CD4-positive, CD25-positive, alpha-beta regulatory T cell (primary cell): ENCODE measurements at regions not wholly inside any gene's neighbourhood (a gene's known extent, or its start where the extent isn't known, plus 50 kb on each side); places are given as distances from the start of the nearest gene placed in this dataset.

Experiments used
- ATAC-seq, 2 donors: fragments of 150-1000 bp; cut with Tn5 transposase; one replicate each; pipeline ENCODE4 v1.10.0; 2021; ENCODE audit warnings: low read depth in 2 of 2, moderate number of reproducible peaks in 2 of 2, moderate library complexity in 1 of 2
- DNase-seq, 3 donors: peaks; one replicate each; pipeline versions ENCODE4 v3.0.0 to v3.0.0-alpha.2; 2012 to 2022; ENCODE audit warnings: mixed read lengths in 1 of 3
- H3K27ac ChIP-seq: one replicate; pipeline ENCODE4 v1.7.0; 2013; ENCODE audit warnings: mild to moderate bottlenecking, low read length; ENCODE audit not compliant: insufficient read depth, poor library complexity, severe bottlenecking
- H3K27me3 ChIP-seq: one replicate; pipeline ENCODE4 v1.7.0; 2013; ENCODE audit warnings: low read length; ENCODE audit not compliant: control insufficient read depth, insufficient read depth
- H3K36me3 ChIP-seq: one replicate; pipeline ENCODE4 v1.7.0; 2013; ENCODE audit warnings: mild to moderate bottlenecking, low read length, moderate library complexity; ENCODE audit not compliant: control insufficient read depth, insufficient read depth
- H3K4me1 ChIP-seq: 2 replicates; pipeline ENCODE4 v1.7.0; 2013; ENCODE audit warnings: mild to moderate bottlenecking, low read length; ENCODE audit not compliant: insufficient read depth, control insufficient read depth, poor library complexity, severe bottlenecking
- H3K4me3 ChIP-seq: one replicate; pipeline ENCODE4 v1.7.0; 2013; ENCODE audit warnings: low read depth, mild to moderate bottlenecking, low read length, moderate library complexity
- H3K9me3 ChIP-seq, 2 experiments: 1 replicate in 1 of 2; 2 replicates in 1 of 2; pipeline ENCODE4 v1.7.0; 2013; ENCODE audit warnings: low read length in 2 of 2, mild to moderate bottlenecking in 1 of 2, moderate library complexity in 1 of 2; ENCODE audit not compliant: control insufficient read depth in 2 of 2
- H3K27ac Mint-ChIP-seq, 3 donors: one replicate each; pipeline ENCODE4 v1.8.0; 2020 to 2022; ENCODE audit warnings: mild to moderate bottlenecking in 3 of 3, mixed read lengths in 3 of 3, moderate library complexity in 2 of 3
- H3K27me3 Mint-ChIP-seq: one replicate; pipeline ENCODE4 v1.8.0; 2022; ENCODE audit warnings: mild to moderate bottlenecking, mixed read lengths
- H3K36me3 Mint-ChIP-seq: one replicate; pipeline ENCODE4 v1.8.0; 2020; ENCODE audit warnings: mixed read lengths
- H3K4me1 Mint-ChIP-seq, 4 donors: one replicate each; pipeline ENCODE4 v1.8.0; 2020 to 2022; ENCODE audit warnings: mixed read lengths in 4 of 4, mild to moderate bottlenecking in 1 of 4
- H3K4me3 Mint-ChIP-seq, 4 donors: one replicate each; pipeline ENCODE4 v1.8.0; 2020 to 2022; ENCODE audit warnings: mild to moderate bottlenecking in 4 of 4, mixed read lengths in 4 of 4, moderate library complexity in 3 of 4
- H3K9me3 Mint-ChIP-seq, 7 donors: one replicate each; pipeline ENCODE4 v1.8.0; 2020 to 2022; ENCODE audit warnings: mixed read lengths in 7 of 7, mild to moderate bottlenecking in 3 of 7, moderate library complexity in 2 of 7

- H3K4me3 Mint-ChIP-seq, result no peak overlapping the region
- no peaks in the 10 kb centered on the region for H3K4me1 Mint-ChIP-seq
- H3K27me3 ChIP-seq, result no peaks in the 10 kb centered on the region
- no peaks in the 10 kb centered on the region for H3K4me1 ChIP-seq
- no peaks in the 10 kb centered on the region for H3K36me3 Mint-ChIP-seq
- H3K36me3 ChIP-seq, result no peaks in the 10 kb centered on the region
- H3K27ac ChIP-seq, result no peak overlapping the region
- no peak for ATAC-seq
- H3K27ac Mint-ChIP-seq, result no peak overlapping the region
- no peak overlapping the region for H3K4me3 ChIP-seq
- peaks cover 0 to 25% (median 5%) of the 10 kb centered on the region in 7 donors for H3K9me3 Mint-ChIP-seq
- H3K9me3 ChIP-seq, result no peaks in the 10 kb centered on the region
- no peaks in the 10 kb centered on the region for H3K27me3 Mint-ChIP-seq
- no peak for DNase-seq
Measured at GRCh38 chr14:53783256-53783655, 173.4 kb downstream of the BMP4 start.

GRCh38 chr14:53780051-53780555 is 176.5 kb downstream of the BMP4 start:
- H3K27me3 ChIP-seq, result no peaks in the 10 kb centered on the region
- H3K9me3 ChIP-seq, result no peaks in the 10 kb centered on the region
- Mint-ChIP-seq H3K9me3 (peaks cover 0 to 11% (median 3%) of the 10 kb centered on the region in 7 donors), H3K36me3 (no peaks in the 10 kb centered on the region), H3K27me3 (no peaks in the 10 kb centered on the region), H3K27ac (peak overlapping the region in 1 of 3 donors; percentile 63), H3K4me1 (no peaks in the 10 kb centered on the region), H3K4me3 (no peak overlapping the region)
- H3K4me3 ChIP-seq, result no peak overlapping the region
- H3K36me3 ChIP-seq, result no peaks in the 10 kb centered on the region
- no peaks in the 10 kb centered on the region for H3K4me1 ChIP-seq
- no peak overlapping the region for H3K27ac ChIP-seq
- DNase-seq, result no peak
- no peak for ATAC-seq

GRCh38 chr14:53779301-53779700 is 177.3 kb downstream of the BMP4 start:
- DNase-seq (no peak), ATAC-seq (no peak)

GRCh38 chr14:53778263-53778662 is 178.4 kb downstream of the BMP4 start:
- no peaks in the 10 kb centered on the region for H3K4me1 ChIP-seq
- Mint-ChIP-seq H3K27me3 (no peaks in the 10 kb centered on the region), H3K27ac (no peak overlapping the region), H3K36me3 (no peaks in the 10 kb centered on the region), H3K4me1 (no peaks in the 10 kb centered on the region), H3K4me3 (no peak overlapping the region), H3K9me3 (peaks cover 0 to 2% (median 0%) of the 10 kb centered on the region in 7 donors)
- H3K9me3 ChIP-seq, result no peaks in the 10 kb centered on the region
- DNase-seq (no peak), ATAC-seq (no peak)
- H3K27me3 ChIP-seq, result no peaks in the 10 kb centered on the region
- H3K36me3 ChIP-seq, result no peaks in the 10 kb centered on the region
- H3K4me3 ChIP-seq, result no peak overlapping the region
- no peak overlapping the region for H3K27ac ChIP-seq

More at GRCh38 chr14:53779301-53779700, 177.3 kb downstream of the BMP4 start:
- Histone ChIP-seq H3K4me1 (no peaks in the 10 kb centered on the region), H3K4me3 (no peak overlapping the region), H3K27ac (no peak overlapping the region), H3K9me3 (no peaks in the 10 kb centered on the region), H3K36me3 (no peaks in the 10 kb centered on the region), H3K27me3 (no peaks in the 10 kb centered on the region)
- Mint-ChIP-seq H3K9me3 (peaks cover 0 to 5% (median 2%) of the 10 kb centered on the region in 7 donors), H3K4me1 (no peaks in the 10 kb centered on the region), H3K36me3 (no peaks in the 10 kb centered on the region), H3K27me3 (no peaks in the 10 kb centered on the region), H3K4me3 (no peak overlapping the region), H3K27ac (no peak overlapping the region)

- Histone ChIP-seq H3K4me3 (no peak overlapping the region), H3K27ac (no peak overlapping the region), H3K9me3 (no peaks in the 10 kb centered on the region), H3K27me3 (no peaks in the 10 kb centered on the region), H3K4me1 (no peaks in the 10 kb centered on the region), H3K36me3 (no peaks in the 10 kb centered on the region)
- Mint-ChIP-seq H3K9me3 (peaks cover 0 to 4% (median 0%) of the 10 kb centered on the region in 7 donors), H3K36me3 (no peaks in the 10 kb centered on the region), H3K4me3 (no peak overlapping the region), H3K27me3 (no peaks in the 10 kb centered on the region), H3K27ac (no peak overlapping the region), H3K4me1 (no peaks in the 10 kb centered on the region)
- DNase-seq, result no peak
- ATAC-seq, result no peak
Measured at GRCh38 chr14:53772936-53773335, 183.7 kb downstream of the BMP4 start.

GRCh38 chr14:53767566-53767965 is 189.1 kb downstream of the BMP4 start:
- H3K27me3 ChIP-seq, result no peaks in the 10 kb centered on the region
- no peak overlapping the region for H3K4me3 ChIP-seq
- H3K36me3 ChIP-seq, result no peaks in the 10 kb centered on the region
- H3K36me3 Mint-ChIP-seq, result no peaks in the 10 kb centered on the region
- DNase-seq (no peak), ATAC-seq (no peak)
- no peaks in the 10 kb centered on the region for H3K27me3 Mint-ChIP-seq
- H3K27ac ChIP-seq, result no peak overlapping the region
- H3K4me1 ChIP-seq, result no peaks in the 10 kb centered on the region
- H3K27ac Mint-ChIP-seq, result no peak overlapping the region
- H3K9me3 Mint-ChIP-seq, result peaks cover 0 to 4% (median 2%) of the 10 kb centered on the region in 7 donors
- H3K4me1 Mint-ChIP-seq, result no peaks in the 10 kb centered on the region
- no peak overlapping the region for H3K4me3 Mint-ChIP-seq
- no peaks in the 10 kb centered on the region for H3K9me3 ChIP-seq

- no peaks in the 10 kb centered on the region for H3K36me3 ChIP-seq
- Mint-ChIP-seq H3K27me3 (no peaks in the 10 kb centered on the region), H3K4me3 (no peak overlapping the region), H3K27ac (no peak overlapping the region), H3K4me1 (no peaks in the 10 kb centered on the region), H3K9me3 (peaks cover 0 to 12% (median 2%) of the 10 kb centered on the region in 7 donors), H3K36me3 (no peaks in the 10 kb centered on the region)
- ATAC-seq (no peak), DNase-seq (no peak)
- no peaks in the 10 kb centered on the region for H3K9me3 ChIP-seq
- no peaks in the 10 kb centered on the region for H3K4me1 ChIP-seq
- H3K4me3 ChIP-seq, result no peak overlapping the region
- H3K27ac ChIP-seq, result no peak overlapping the region
- H3K27me3 ChIP-seq, result no peaks in the 10 kb centered on the region
Measured at GRCh38 chr14:53766601-53767000, 190.0 kb downstream of the BMP4 start.

- H3K27ac ChIP-seq, result no peak overlapping the region
- peaks cover 0 to 15% (median 3%) of the 10 kb centered on the region in 7 donors for H3K9me3 Mint-ChIP-seq
- no peak overlapping the region for H3K27ac Mint-ChIP-seq
Measured at GRCh38 chr14:53766106-53766505, 190.5 kb downstream of the BMP4 start.

More at GRCh38 chr14:53766106-53766505, 190.5 kb downstream of the BMP4 start:
- H3K27me3 ChIP-seq, result no peaks in the 10 kb centered on the region
- H3K36me3 ChIP-seq, result no peaks in the 10 kb centered on the region
- H3K9me3 ChIP-seq, result no peaks in the 10 kb centered on the region
- ATAC-seq (no peak), DNase-seq (no peak)
- H3K4me3 Mint-ChIP-seq, result no peak overlapping the region
- no peaks in the 10 kb centered on the region for H3K4me1 Mint-ChIP-seq
- no peaks in the 10 kb centered on the region for H3K27me3 Mint-ChIP-seq
- no peaks in the 10 kb centered on the region for H3K36me3 Mint-ChIP-seq
- H3K4me1 ChIP-seq, result no peaks in the 10 kb centered on the region
- H3K4me3 ChIP-seq, result no peak overlapping the region
